ENCODE measurements at regions not wholly inside any gene's neighbourhood (a gene's known extent, or its start where the extent isn't known, plus 50 kb on each side); places are given as distances from the start of the nearest gene placed in this dataset.

DNA sequence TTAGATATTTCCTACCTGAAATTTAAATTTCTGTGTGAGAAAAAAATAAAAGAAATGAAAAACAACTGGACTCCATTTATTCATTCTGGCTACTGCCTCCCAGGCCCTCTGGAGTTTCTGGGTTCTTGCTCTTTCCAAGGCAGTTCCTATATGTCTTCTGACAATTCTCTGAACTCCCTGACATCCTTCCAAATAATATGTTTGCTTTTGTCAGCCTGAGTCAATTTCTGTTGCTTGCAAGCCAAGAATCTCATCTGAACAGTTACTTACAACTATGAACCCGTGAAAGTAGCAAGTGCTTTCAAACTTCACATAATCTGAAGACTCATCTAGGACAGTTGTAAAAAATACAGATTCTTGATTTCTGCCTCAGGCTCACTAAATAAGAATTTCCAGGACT lies 216.7 kb upstream of the NPVF start:
- Histone ChIP-seq H3K27ac (no peak overlapping the region), H3K9me3 (peaks cover 0 to 20% (median 0%) of the 10 kb centered on the region in 3 donors), H3K4me1 (no peaks in the 10 kb centered on the region), H3K27me3 (no peaks in the 10 kb centered on the region), H3K36me3 (no peaks in the 10 kb centered on the region), H3K4me3 (no peak overlapping the region)
- intact Hi-C loops (cut with DNase I) = no loop called here
- TF ChIP-seq, protein P1, sequence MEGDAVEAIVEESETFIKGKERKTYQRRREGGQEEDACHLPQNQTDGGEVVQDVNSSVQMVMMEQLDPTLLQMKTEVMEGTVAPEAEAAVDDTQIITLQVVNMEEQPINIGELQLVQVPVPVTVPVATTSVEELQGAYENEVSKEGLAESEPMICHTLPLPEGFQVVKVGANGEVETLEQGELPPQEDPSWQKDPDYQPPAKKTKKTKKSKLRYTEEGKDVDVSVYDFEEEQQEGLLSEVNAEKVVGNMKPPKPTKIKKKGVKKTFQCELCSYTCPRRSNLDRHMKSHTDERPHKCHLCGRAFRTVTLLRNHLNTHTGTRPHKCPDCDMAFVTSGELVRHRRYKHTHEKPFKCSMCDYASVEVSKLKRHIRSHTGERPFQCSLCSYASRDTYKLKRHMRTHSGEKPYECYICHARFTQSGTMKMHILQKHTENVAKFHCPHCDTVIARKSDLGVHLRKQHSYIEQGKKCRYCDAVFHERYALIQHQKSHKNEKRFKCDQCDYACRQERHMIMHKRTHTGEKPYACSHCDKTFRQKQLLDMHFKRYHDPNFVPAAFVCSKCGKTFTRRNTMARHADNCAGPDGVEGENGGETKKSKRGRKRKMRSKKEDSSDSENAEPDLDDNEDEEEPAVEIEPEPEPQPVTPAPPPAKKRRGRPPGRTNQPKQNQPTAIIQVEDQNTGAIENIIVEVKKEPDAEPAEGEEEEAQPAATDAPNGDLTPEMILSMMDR (IDR thresholded peaks at IDR 0.05) = no peak
- TF ChIP-seq POLR2A (IDR thresholded peaks at IDR 0.05) = no peak
- 19 to 33% methylated on average over 1 of the region's 1 CpG for WGBS, 2 donors
- DNase-seq = no peak

DNA sequence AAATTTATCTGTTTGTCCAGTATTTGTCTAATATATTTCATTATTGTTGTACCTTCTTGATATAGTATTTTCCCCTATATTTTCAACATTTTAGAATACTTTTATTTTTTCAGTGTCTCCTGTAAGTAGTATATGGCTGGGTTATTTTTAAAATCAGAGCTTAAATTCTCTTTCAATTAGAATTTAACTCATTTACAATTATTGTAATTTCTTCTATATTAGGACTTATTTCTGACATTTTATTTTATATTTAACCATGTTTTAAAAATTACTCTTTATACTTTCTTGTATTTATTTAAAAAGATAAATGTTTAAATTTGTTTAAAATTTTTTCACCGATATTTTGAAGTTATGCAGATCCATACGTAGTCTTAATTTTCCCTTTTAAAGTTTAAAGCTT lies 220.0 kb upstream of the NPVF start:
- 91 to 96% methylated on average over 2 of the region's 2 CpGs for WGBS, 2 donors

GRCh38 chr7:25454020-25454419 lies 225.7 kb upstream of the NPVF start:
- WGBS, 2 donors = 38 to 41% methylated on average over 4 of the region's 4 CpGs
- DNase-seq = no peak
- intact Hi-C loops (cut with DNase I) = no loop called here
- no peaks in the 10 kb centered on the region for H3K27me3 ChIP-seq
- H3K36me3 ChIP-seq = no peaks in the 10 kb centered on the region
- TF ChIP-seq, protein P1 (IDR thresholded peaks at IDR 0.05) = no peak
- TF ChIP-seq POLR2A (IDR thresholded peaks at IDR 0.05) = no peak
- peak overlapping the region in 1 of 4 donors; percentile 76 for H3K27ac ChIP-seq
- no peak overlapping the region for H3K4me3 ChIP-seq
- H3K9me3 ChIP-seq = no peaks in the 10 kb centered on the region
- H3K4me1 ChIP-seq = peaks cover 0 to 38% (median 3%) of the 10 kb centered on the region in 3 donors

More for the DNA sequence above, 220.0 kb upstream of the NPVF start:
- no peaks in the 10 kb centered on the region for H3K4me1 ChIP-seq
- H3K36me3 ChIP-seq = no peaks in the 10 kb centered on the region
- no peaks in the 10 kb centered on the region for H3K27me3 ChIP-seq
- intact Hi-C loops (cut with DNase I) = no loop called here
- H3K27ac ChIP-seq = no peak overlapping the region
- H3K9me3 ChIP-seq = peaks cover 0 to 2% (median 0%) of the 10 kb centered on the region in 3 donors
- no peak overlapping the region for H3K4me3 ChIP-seq
- no peak for DNase-seq
- no peak for TF ChIP-seq POLR2A (IDR thresholded peaks at IDR 0.05)
- TF ChIP-seq, protein P1 (IDR thresholded peaks at IDR 0.05) = no peak

DNA sequence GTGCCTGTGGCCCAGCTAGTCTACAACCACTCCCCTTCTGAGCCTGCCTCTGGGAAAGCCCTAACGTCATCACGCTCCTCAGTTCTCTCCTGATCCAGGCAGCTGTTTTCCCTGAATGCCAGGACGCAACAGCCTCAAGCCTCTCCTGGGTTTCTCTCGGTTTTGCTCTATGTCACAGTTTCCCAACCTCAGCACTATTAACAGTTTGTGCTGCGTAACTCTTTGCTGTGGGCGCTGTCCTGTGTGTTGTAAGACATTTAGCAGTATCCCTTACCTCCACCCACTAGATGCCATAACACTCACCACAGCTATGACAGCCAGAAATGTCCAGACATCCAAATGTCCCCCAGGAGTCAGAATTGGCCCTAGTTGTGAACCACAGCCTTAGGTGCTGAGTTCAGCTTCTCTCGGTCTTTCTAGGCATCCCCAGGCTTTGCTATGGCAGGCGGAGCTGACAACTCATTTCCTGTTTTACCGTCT lies 226.3 kb upstream of the NPVF start:
- Histone ChIP-seq H3K27ac (peak overlapping the region in 3 of 4 donors; percentile 45 to 76 (median 63)), H3K36me3 (no peaks in the 10 kb centered on the region), H3K4me1 (peaks cover 0 to 38% (median 3%) of the 10 kb centered on the region in 3 donors), H3K4me3 (no peak overlapping the region), H3K27me3 (no peaks in the 10 kb centered on the region), H3K9me3 (no peaks in the 10 kb centered on the region)
- TF ChIP-seq, protein P1 (IDR thresholded peaks at IDR 0.05) = no peak
- no peak for TF ChIP-seq POLR2A (IDR thresholded peaks at IDR 0.05)
- WGBS, 2 donors = 48 to 58% methylated on average over 9 of the region's 9 CpGs
- intact Hi-C loops (cut with DNase I) = no loop called here
- no peak for DNase-seq

DNA sequence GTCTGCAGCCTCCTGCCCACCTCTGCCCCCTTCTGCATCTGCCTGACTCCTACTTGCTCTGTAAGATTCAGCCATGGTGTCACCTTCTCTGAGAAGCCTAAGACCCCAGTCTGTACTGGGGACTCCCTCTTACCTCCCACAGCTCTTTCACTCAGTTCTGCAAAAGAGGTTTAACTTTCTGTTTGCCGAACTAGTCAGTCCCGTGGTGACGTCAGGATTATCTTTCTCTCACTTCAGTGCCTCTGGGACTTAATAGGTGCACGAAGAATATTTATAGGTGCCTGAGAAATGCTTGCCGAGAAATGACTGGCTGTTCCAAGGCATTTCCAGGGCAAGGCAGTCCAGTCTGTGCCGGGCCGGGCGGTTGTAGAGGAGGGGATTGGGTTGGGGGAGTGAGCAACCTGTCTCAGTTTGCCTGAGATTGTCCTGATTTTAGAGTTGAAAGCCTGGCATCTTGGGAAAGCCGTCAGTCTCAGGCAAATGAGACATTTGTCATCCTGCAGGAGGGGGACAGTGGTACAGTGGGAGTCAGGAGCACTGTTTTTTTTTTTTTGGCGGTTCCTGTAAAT lies 227.5 kb upstream of the NPVF start:
- no peaks in the 10 kb centered on the region for H3K36me3 ChIP-seq
- 67 to 75% methylated on average over 9 to 10 of the region's 10 CpGs for WGBS, 2 donors
- H3K27me3 ChIP-seq = no peaks in the 10 kb centered on the region
- TF ChIP-seq, protein P1 (IDR thresholded peaks at IDR 0.05) = no peak
- TF ChIP-seq POLR2A (IDR thresholded peaks at IDR 0.05) = no peak
- no peaks in the 10 kb centered on the region for H3K9me3 ChIP-seq
- H3K4me1 ChIP-seq = peaks cover 0 to 38% (median 3%) of the 10 kb centered on the region in 3 donors
- DNase-seq = no peak
- intact Hi-C loops (cut with DNase I) = no loop called here
- H3K27ac ChIP-seq = peak overlapping the region; percentile 5 to 76 (median 54)
- no peak overlapping the region for H3K4me3 ChIP-seq
